ENCODE measurements at regions not wholly inside any gene's neighbourhood (a gene's known extent, or its start where the extent isn't known, plus 50 kb on each side); places are given as distances from the start of the nearest gene placed in this dataset.

- TF ChIP-seq ZFP3 (CRISPR knock-in tag; IDR thresholded peaks at IDR 0.05) (no peak), PATZ1 (CRISPR knock-in tag; IDR thresholded peaks at IDR 0.05; ENCODE audit: borderline replicate concordance) (no peak), CREB5 (CRISPR knock-in tag; IDR thresholded peaks at IDR 0.05; ENCODE audit: low read depth) (no peak), ZC3H10 (CRISPR knock-in tag; IDR thresholded peaks at IDR 0.05) (no peak), ZNF8 (CRISPR knock-in tag; IDR thresholded peaks at IDR 0.05) (no peak), BACH2 (CRISPR knock-in tag; IDR thresholded peaks at IDR 0.05; ENCODE audit: borderline replicate concordance) (no peak), ARNTL (CRISPR knock-in tag; IDR thresholded peaks at IDR 0.05; ENCODE audit: borderline replicate concordance, low read depth) (no peak), TOX (CRISPR knock-in tag; IDR thresholded peaks at IDR 0.05; ENCODE audit: borderline replicate concordance) (no peak), PPARA (CRISPR knock-in tag; IDR thresholded peaks at IDR 0.05; ENCODE audit: borderline replicate concordance) (no peak), ESRRG (CRISPR knock-in tag; IDR thresholded peaks at IDR 0.05) (no peak), OSR1 (CRISPR knock-in tag; IDR thresholded peaks at IDR 0.05) (no peak), SNAI2 (CRISPR knock-in tag; IDR thresholded peaks at IDR 0.05) (no peak), TSHZ2 (CRISPR knock-in tag; IDR thresholded peaks at IDR 0.05) (no peak), ZNF565 (CRISPR knock-in tag; conservative IDR thresholded peaks at IDR 0.05; ENCODE audit: low read depth) (no peak)
Observed at GRCh38 chr7:27430105-27430504, 187.5 kb downstream of the EVX1 start.

Measured in SK-N-SH treated with all-trans-retinoic acid at 6 μM for 48 hours (cell line).